Erythroblast (primary cell): ENCODE measurements at regions not wholly inside any gene's neighbourhood (a gene's known extent, or its start where the extent isn't known, plus 50 kb on each side); places are given as distances from the start of the nearest gene placed in this dataset.

Experiments
- GATA1 ChIP-seq: IDR thresholded peaks from 2 replicates; pipeline ENCODE4 v1.6.1; 2011; ENCODE audit warnings: low read depth, mild to moderate bottlenecking, control low read depth, low read length, moderate library complexity
- POLR2A ChIP-seq: IDR thresholded peaks from 2 replicates; pipeline ENCODE4 v1.6.1; 2011; ENCODE audit warnings: mild to moderate bottlenecking, low read length

GRCh38 chr18:41406834-41407233 is 548.2 kb upstream of the PIK3C3 start:
- TF ChIP-seq POLR2A (no peak), GATA1 (no peak)
